ENCODE measurements at regions not wholly inside any gene's neighbourhood (a gene's known extent, or its start where the extent isn't known, plus 50 kb on each side); places are given as distances from the start of the nearest gene placed in this dataset.

DNA sequence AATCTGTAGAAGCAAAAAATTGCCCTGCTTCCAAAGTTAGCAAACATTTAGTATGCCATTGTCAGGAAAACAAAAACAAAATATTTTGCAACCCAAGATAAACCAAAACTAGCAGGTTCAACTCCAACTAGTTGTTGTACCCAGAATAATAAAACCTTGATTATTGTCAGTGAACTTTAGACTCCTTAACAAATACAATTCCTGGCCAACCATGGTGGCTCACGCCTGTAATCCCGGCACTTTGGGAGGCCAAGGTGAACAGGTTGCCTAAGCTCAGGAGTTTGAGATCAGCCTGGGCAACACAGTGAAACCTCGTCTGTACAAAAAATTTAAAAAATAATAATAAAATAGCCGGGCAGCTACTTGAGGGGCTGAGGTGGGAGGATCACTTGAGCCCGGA, 53.6 kb upstream of the EPCAM start:
- H4K20me1 ChIP-seq (ENCODE audit: insufficient read depth, low read depth, low read length): no peaks in the 10 kb centered on the region
- H3K27me3 ChIP-seq (ENCODE audit: low read length): no peaks in the 10 kb centered on the region
- no peak overlapping the region for H3K27ac ChIP-seq (ENCODE audit: low read length)
- no peak for DNase-seq
- no peak overlapping the region for H2AFZ ChIP-seq (ENCODE audit: low read length)
- H3K79me2 ChIP-seq (ENCODE audit: low read length): no peaks in the 10 kb centered on the region
- H3K9me3 ChIP-seq (ENCODE audit: low read length): no peaks in the 10 kb centered on the region
- no peaks in the 10 kb centered on the region for H3K36me3 ChIP-seq (ENCODE audit: insufficient read depth, low read length)
- H3K9me2 ChIP-seq (replicated peaks; ENCODE audit: insufficient read depth, low read length): no peaks in the 10 kb centered on the region
- H3K4me2 ChIP-seq (ENCODE audit: low read depth, low read length, poor library complexity, severe bottlenecking): no peak overlapping the region
- peaks cover 8% of the 10 kb centered on the region for H3K4me1 ChIP-seq (ENCODE audit: low read length)
- H3K4me3 ChIP-seq (ENCODE audit: low read length): no peak overlapping the region
- H3K9ac ChIP-seq (ENCODE audit: low read length): no peak overlapping the region

- no peaks in the 10 kb centered on the region for H3K79me2 ChIP-seq (ENCODE audit: low read length)
- H3K27me3 ChIP-seq (ENCODE audit: low read length): no peaks in the 10 kb centered on the region
- H2AFZ ChIP-seq (ENCODE audit: low read length): no peak overlapping the region
- no peaks in the 10 kb centered on the region for H3K9me2 ChIP-seq (replicated peaks; ENCODE audit: insufficient read depth, low read length)
- no peaks in the 10 kb centered on the region for H4K20me1 ChIP-seq (ENCODE audit: insufficient read depth, low read depth, low read length)
- no peak overlapping the region for H3K9ac ChIP-seq (ENCODE audit: low read length)
- no peak overlapping the region for H3K4me3 ChIP-seq (ENCODE audit: low read length)
- no peak overlapping the region for H3K27ac ChIP-seq (ENCODE audit: low read length)
- no peak overlapping the region for H3K4me2 ChIP-seq (ENCODE audit: low read depth, low read length, poor library complexity, severe bottlenecking)
- H3K4me1 ChIP-seq (ENCODE audit: low read length): peaks cover 21% of the 10 kb centered on the region
- H3K9me3 ChIP-seq (ENCODE audit: low read length): no peaks in the 10 kb centered on the region
- H3K36me3 ChIP-seq (ENCODE audit: insufficient read depth, low read length): no peaks in the 10 kb centered on the region
- peak; percentile 54 for DNase-seq
Observed at GRCh38 chr2:47313728-47314127, 55.4 kb upstream of the EPCAM start.

- Histone ChIP-seq H3K27ac (ENCODE audit: low read length) (no peak overlapping the region), H3K9me2 (replicated peaks; ENCODE audit: insufficient read depth, low read length) (no peaks in the 10 kb centered on the region), H3K9me3 (ENCODE audit: low read length) (no peaks in the 10 kb centered on the region), H3K79me2 (ENCODE audit: low read length) (no peaks in the 10 kb centered on the region), H2AFZ (ENCODE audit: low read length) (no peak overlapping the region), H4K20me1 (ENCODE audit: insufficient read depth, low read depth, low read length) (no peaks in the 10 kb centered on the region), H3K4me2 (ENCODE audit: low read depth, low read length, poor library complexity, severe bottlenecking) (no peak overlapping the region), H3K4me3 (ENCODE audit: low read length) (no peak overlapping the region), H3K36me3 (ENCODE audit: insufficient read depth, low read length) (no peaks in the 10 kb centered on the region), H3K27me3 (ENCODE audit: low read length) (no peaks in the 10 kb centered on the region), H3K4me1 (ENCODE audit: low read length) (peaks cover 21% of the 10 kb centered on the region), H3K9ac (ENCODE audit: low read length) (no peak overlapping the region)
- no peak for DNase-seq
Observed at GRCh38 chr2:47313141-47313691, 55.9 kb upstream of the EPCAM start.

DNA sequence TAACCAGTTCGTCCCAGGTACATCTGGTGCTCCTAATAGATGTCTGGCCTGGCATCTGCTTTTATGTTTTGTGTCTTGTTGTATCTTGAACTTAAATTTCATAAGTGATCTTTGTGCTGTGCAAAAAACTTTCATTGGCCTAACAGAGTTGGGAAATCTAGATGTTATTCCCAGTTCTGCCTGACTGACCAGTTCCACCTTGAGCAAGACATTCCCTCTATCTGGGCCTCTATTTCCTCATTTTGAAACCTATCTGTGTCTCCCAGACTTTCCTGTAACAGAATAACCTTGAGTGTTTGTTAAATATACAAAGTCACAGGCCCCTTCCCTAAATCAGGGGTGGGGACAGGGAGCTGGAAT, 56.6 kb upstream of the EPCAM start:
- H3K4me2 ChIP-seq (ENCODE audit: low read depth, low read length, poor library complexity, severe bottlenecking): no peak overlapping the region
- H2AFZ ChIP-seq (ENCODE audit: low read length): no peak overlapping the region
- no peak overlapping the region for H3K27ac ChIP-seq (ENCODE audit: low read length)
- H3K27me3 ChIP-seq (ENCODE audit: low read length): no peaks in the 10 kb centered on the region
- H3K9ac ChIP-seq (ENCODE audit: low read length): no peak overlapping the region
- peaks cover 21% of the 10 kb centered on the region for H3K4me1 ChIP-seq (ENCODE audit: low read length)
- no peaks in the 10 kb centered on the region for H3K9me3 ChIP-seq (ENCODE audit: low read length)
- no peak for DNase-seq
- no peaks in the 10 kb centered on the region for H3K9me2 ChIP-seq (replicated peaks; ENCODE audit: insufficient read depth, low read length)
- no peaks in the 10 kb centered on the region for H4K20me1 ChIP-seq (ENCODE audit: insufficient read depth, low read depth, low read length)
- H3K79me2 ChIP-seq (ENCODE audit: low read length): no peaks in the 10 kb centered on the region
- no peak overlapping the region for H3K4me3 ChIP-seq (ENCODE audit: low read length)
- H3K36me3 ChIP-seq (ENCODE audit: insufficient read depth, low read length): no peaks in the 10 kb centered on the region

- H3K4me1 ChIP-seq (ENCODE audit: low read length): peaks cover 21% of the 10 kb centered on the region
- H3K4me2 ChIP-seq (ENCODE audit: low read depth, low read length, poor library complexity, severe bottlenecking): no peak overlapping the region
- H3K9ac ChIP-seq (ENCODE audit: low read length): no peak overlapping the region
- H3K36me3 ChIP-seq (ENCODE audit: insufficient read depth, low read length): no peaks in the 10 kb centered on the region
- H2AFZ ChIP-seq (ENCODE audit: low read length): no peak overlapping the region
- no peak overlapping the region for H3K27ac ChIP-seq (ENCODE audit: low read length)
- no peaks in the 10 kb centered on the region for H3K9me3 ChIP-seq (ENCODE audit: low read length)
- no peak overlapping the region for H3K4me3 ChIP-seq (ENCODE audit: low read length)
- no peaks in the 10 kb centered on the region for H3K27me3 ChIP-seq (ENCODE audit: low read length)
- H3K79me2 ChIP-seq (ENCODE audit: low read length): no peaks in the 10 kb centered on the region
- no peak for DNase-seq
- H4K20me1 ChIP-seq (ENCODE audit: insufficient read depth, low read depth, low read length): no peaks in the 10 kb centered on the region
- H3K9me2 ChIP-seq (replicated peaks; ENCODE audit: insufficient read depth, low read length): no peaks in the 10 kb centered on the region
Observed at GRCh38 chr2:47311764-47312490, 57.2 kb upstream of the EPCAM start.

- Histone ChIP-seq H2AFZ (ENCODE audit: low read length) (no peak overlapping the region), H3K36me3 (ENCODE audit: insufficient read depth, low read length) (no peaks in the 10 kb centered on the region), H3K27me3 (ENCODE audit: low read length) (no peaks in the 10 kb centered on the region), H3K9ac (ENCODE audit: low read length) (no peak overlapping the region), H4K20me1 (ENCODE audit: insufficient read depth, low read depth, low read length) (no peaks in the 10 kb centered on the region), H3K4me2 (ENCODE audit: low read depth, low read length, poor library complexity, severe bottlenecking) (peak overlapping the region; percentile 52), H3K27ac (ENCODE audit: low read length) (no peak overlapping the region), H3K4me1 (ENCODE audit: low read length) (peaks cover 21% of the 10 kb centered on the region), H3K9me2 (replicated peaks; ENCODE audit: insufficient read depth, low read length) (no peaks in the 10 kb centered on the region), H3K9me3 (ENCODE audit: low read length) (no peaks in the 10 kb centered on the region), H3K79me2 (ENCODE audit: low read length) (no peaks in the 10 kb centered on the region), H3K4me3 (ENCODE audit: low read length) (peak overlapping the region; percentile 7; the same call in 1 of the 2 replicates)
- no peak for DNase-seq
Observed at GRCh38 chr2:47310801-47311560, 58.1 kb upstream of the EPCAM start.

DNA sequence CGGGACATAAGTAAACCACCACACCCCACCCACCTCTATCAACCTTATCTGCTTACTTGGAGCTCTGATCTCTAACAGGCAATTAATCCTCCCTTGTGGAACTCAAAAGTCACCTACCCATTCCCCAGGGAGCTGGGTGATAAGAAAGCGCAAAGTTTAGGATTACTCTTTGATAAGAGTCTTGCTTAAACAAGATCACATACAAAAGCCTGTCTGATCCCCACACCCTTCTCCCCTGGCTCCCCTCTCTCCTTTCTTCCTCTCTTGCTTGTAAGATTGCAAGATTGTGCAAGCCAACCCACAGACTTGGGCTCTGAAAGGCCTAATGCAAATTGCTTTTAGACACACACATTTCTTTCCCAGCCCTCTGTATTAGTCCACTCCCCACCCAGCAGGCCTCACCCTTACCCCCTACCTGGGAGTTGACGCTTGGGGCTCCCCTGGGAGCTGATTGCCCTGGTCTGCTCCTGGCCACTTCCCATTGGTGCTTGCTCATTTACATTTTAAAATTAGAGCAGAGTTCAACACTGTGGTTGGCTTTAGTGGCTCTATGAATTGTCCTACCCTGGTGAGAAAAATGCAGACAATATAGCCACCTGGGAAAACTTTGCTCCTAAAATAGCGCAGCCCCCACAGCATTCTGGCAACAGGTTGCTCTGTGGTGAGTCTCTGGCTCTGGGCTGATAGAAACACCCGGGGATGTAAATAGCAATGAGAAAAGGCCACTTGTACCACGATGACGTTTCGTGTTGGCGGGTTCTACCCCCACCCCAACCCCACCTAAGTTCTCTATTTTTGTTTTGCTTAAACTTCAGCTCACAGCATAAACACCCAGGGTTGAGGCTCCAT, 58.9 kb upstream of the EPCAM start:
- H3K27me3 ChIP-seq (ENCODE audit: low read length): no peaks in the 10 kb centered on the region
- H3K27ac ChIP-seq (ENCODE audit: low read length): no peak overlapping the region
- 0 out of 2 replicates have a peak overlapping the region, but pooled peaks have one; percentile 9 for H3K9ac ChIP-seq (ENCODE audit: low read length)
- H3K4me3 ChIP-seq (ENCODE audit: low read length): peak overlapping the region; percentile 7; the same call in 1 of the 2 replicates
- no peaks in the 10 kb centered on the region for H4K20me1 ChIP-seq (ENCODE audit: insufficient read depth, low read depth, low read length)
- peak; percentile 72 for DNase-seq
- no peak overlapping the region for H2AFZ ChIP-seq (ENCODE audit: low read length)
- peaks cover 21% of the 10 kb centered on the region for H3K4me1 ChIP-seq (ENCODE audit: low read length)
- no peaks in the 10 kb centered on the region for H3K9me2 ChIP-seq (replicated peaks; ENCODE audit: insufficient read depth, low read length)
- H3K79me2 ChIP-seq (ENCODE audit: low read length): no peaks in the 10 kb centered on the region
- H3K9me3 ChIP-seq (ENCODE audit: low read length): no peaks in the 10 kb centered on the region
- peak overlapping the region; percentile 52 for H3K4me2 ChIP-seq (ENCODE audit: low read depth, low read length, poor library complexity, severe bottlenecking)
- no peaks in the 10 kb centered on the region for H3K36me3 ChIP-seq (ENCODE audit: insufficient read depth, low read length)
